ENCODE measurements at regions not wholly inside any gene's neighbourhood (a gene's known extent, or its start where the extent isn't known, plus 50 kb on each side); places are given as distances from the start of the nearest gene placed in this dataset.

GRCh38 chr5:152202321-152202720 lies 202.8 kb downstream of the NMUR2 start:
- TF ChIP-seq EZH2 (IDR thresholded peaks at IDR 0.05) (no peak), CTCF (IDR thresholded peaks at IDR 0.05 in 2 of 3, conservative IDR thresholded peaks at IDR 0.05 in 1 of 3; ENCODE audit: borderline replicate concordance in 1 of 3, insufficient read depth in 1 of 3, low read depth in 2 of 3, low read length in 2 of 3) (no peak), ZNF274 (IDR thresholded peaks at IDR 0.05; ENCODE audit: low read depth, low read length) (no peak), POLR2AphosphoS5 (IDR thresholded peaks at IDR 0.05; ENCODE audit: low read depth, low read length) (no peak), POLR2A (IDR thresholded peaks at IDR 0.05; ENCODE audit: borderline replicate concordance, extremely low read depth, insufficient read depth, insufficient read length) (no peak), ZFX (IDR thresholded peaks at IDR 0.05) (no peak), MAX (IDR thresholded peaks at IDR 0.05) (no peak), TCF7L2 (IDR thresholded peaks at IDR 0.05; ENCODE audit: borderline replicate concordance, extremely low read depth, insufficient read depth, insufficient read length) (no peak), EZH2phosphoT487 (IDR thresholded peaks at IDR 0.05; ENCODE audit: borderline replicate concordance) (no peak), YY1 (IDR thresholded peaks at IDR 0.05; ENCODE audit: extremely low read depth, insufficient replicate concordance, low read depth, low read length) (no peak), EGR1 (IDR thresholded peaks at IDR 0.05; ENCODE audit: low read depth) (no peak)
- TF ChIP-seq, protein P1, sequence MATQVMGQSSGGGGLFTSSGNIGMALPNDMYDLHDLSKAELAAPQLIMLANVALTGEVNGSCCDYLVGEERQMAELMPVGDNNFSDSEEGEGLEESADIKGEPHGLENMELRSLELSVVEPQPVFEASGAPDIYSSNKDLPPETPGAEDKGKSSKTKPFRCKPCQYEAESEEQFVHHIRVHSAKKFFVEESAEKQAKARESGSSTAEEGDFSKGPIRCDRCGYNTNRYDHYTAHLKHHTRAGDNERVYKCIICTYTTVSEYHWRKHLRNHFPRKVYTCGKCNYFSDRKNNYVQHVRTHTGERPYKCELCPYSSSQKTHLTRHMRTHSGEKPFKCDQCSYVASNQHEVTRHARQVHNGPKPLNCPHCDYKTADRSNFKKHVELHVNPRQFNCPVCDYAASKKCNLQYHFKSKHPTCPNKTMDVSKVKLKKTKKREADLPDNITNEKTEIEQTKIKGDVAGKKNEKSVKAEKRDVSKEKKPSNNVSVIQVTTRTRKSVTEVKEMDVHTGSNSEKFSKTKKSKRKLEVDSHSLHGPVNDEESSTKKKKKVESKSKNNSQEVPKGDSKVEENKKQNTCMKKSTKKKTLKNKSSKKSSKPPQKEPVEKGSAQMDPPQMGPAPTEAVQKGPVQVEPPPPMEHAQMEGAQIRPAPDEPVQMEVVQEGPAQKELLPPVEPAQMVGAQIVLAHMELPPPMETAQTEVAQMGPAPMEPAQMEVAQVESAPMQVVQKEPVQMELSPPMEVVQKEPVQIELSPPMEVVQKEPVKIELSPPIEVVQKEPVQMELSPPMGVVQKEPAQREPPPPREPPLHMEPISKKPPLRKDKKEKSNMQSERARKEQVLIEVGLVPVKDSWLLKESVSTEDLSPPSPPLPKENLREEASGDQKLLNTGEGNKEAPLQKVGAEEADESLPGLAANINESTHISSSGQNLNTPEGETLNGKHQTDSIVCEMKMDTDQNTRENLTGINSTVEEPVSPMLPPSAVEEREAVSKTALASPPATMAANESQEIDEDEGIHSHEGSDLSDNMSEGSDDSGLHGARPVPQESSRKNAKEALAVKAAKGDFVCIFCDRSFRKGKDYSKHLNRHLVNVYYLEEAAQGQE (IDR thresholded peaks at IDR 0.05; ENCODE audit: low read depth) = no peak

Measured in HCT116 (cell line).